ENCODE measurements at regions not wholly inside any gene's neighbourhood (a gene's known extent, or its start where the extent isn't known, plus 50 kb on each side); places are given as distances from the start of the nearest gene placed in this dataset.

GRCh38 chrX:7485061-7485460, 337.1 kb upstream of the PUDP start:
- TF ChIP-seq CTCF (conservative IDR thresholded peaks at IDR 0.05): no peak
- no peak for TF ChIP-seq EZH2 (IDR thresholded peaks at IDR 0.05; ENCODE audit: low read depth)
